Progenitor cell of endocrine pancreas (in vitro differentiated cells): ENCODE measurements at regions not wholly inside any gene's neighbourhood (a gene's known extent, or its start where the extent isn't known, plus 50 kb on each side); places are given as distances from the start of the nearest gene placed in this dataset.

Experiments
- DNase-seq: peaks from one replicate; pipeline ENCODE4 v3.0.0; 2021; ENCODE audit warnings: low spot score; ENCODE audit not compliant: unreplicated experiment
- H3K27ac Mint-ChIP-seq: 2 replicates; pipeline ENCODE4 v1.8.0; 2021; ENCODE audit warnings: mild to moderate bottlenecking, moderate library complexity, mixed read lengths
- H3K27me3 Mint-ChIP-seq: 2 replicates; pipeline ENCODE4 v1.8.0; 2021; ENCODE audit warnings: mixed read lengths
- H3K36me3 Mint-ChIP-seq: 2 replicates; pipeline ENCODE4 v1.8.0; 2022; ENCODE audit warnings: mixed read lengths; ENCODE audit not compliant: insufficient read depth
- H3K4me1 Mint-ChIP-seq: 2 replicates; pipeline ENCODE4 v1.8.0; 2021; ENCODE audit warnings: low read depth, mixed read lengths
- H3K4me3 Mint-ChIP-seq: 2 replicates; pipeline ENCODE4 v1.8.0; 2021; ENCODE audit warnings: low read depth, mild to moderate bottlenecking, moderate library complexity, mixed read lengths
- H3K9me3 Mint-ChIP-seq: 2 replicates; pipeline ENCODE4 v1.8.0; 2021; ENCODE audit warnings: low read depth, mixed read lengths
- CTCF ChIP-seq: fragments of 200-600 bp; sonication (generic); IDR thresholded peaks from one replicate; pipeline ENCODE4 v1.5.0; 2021; ENCODE audit warnings: antibody characterized with exemption, mild to moderate bottlenecking; ENCODE audit not compliant: unreplicated experiment

- Mint-ChIP-seq H3K4me1 (no peaks in the 10 kb centered on the region), H3K4me3 (no peak overlapping the region), H3K36me3 (no peaks in the 10 kb centered on the region), H3K27me3 (no peaks in the 10 kb centered on the region), H3K27ac (no peak overlapping the region), H3K9me3 (no peaks in the 10 kb centered on the region)
- no peak for DNase-seq
- TF ChIP-seq CTCF, result no peak
These were observed 351.8 kb downstream of the CASP12 start for GRCh38 chr11:104546501-104546900.

GRCh38 chr11:104541701-104542100 lies 356.6 kb downstream of the CASP12 start:
- Mint-ChIP-seq H3K27me3 (no peaks in the 10 kb centered on the region), H3K4me1 (no peaks in the 10 kb centered on the region), H3K27ac (no peak overlapping the region), H3K9me3 (no peaks in the 10 kb centered on the region), H3K36me3 (no peaks in the 10 kb centered on the region), H3K4me3 (no peak overlapping the region)
- DNase-seq, result no peak
- TF ChIP-seq CTCF, result no peak

- no peak overlapping the region for H3K4me3 Mint-ChIP-seq
- no peaks in the 10 kb centered on the region for H3K36me3 Mint-ChIP-seq
- no peaks in the 10 kb centered on the region for H3K4me1 Mint-ChIP-seq
- no peak for DNase-seq
- H3K27me3 Mint-ChIP-seq, result no peaks in the 10 kb centered on the region
- H3K27ac Mint-ChIP-seq, result no peak overlapping the region
- no peaks in the 10 kb centered on the region for H3K9me3 Mint-ChIP-seq
- TF ChIP-seq CTCF, result no peak
These were observed 359.9 kb downstream of the CASP12 start for GRCh38 chr11:104538313-104538712.

- H3K4me3 Mint-ChIP-seq, result no peak overlapping the region
- no peaks in the 10 kb centered on the region for H3K4me1 Mint-ChIP-seq
- no peaks in the 10 kb centered on the region for H3K36me3 Mint-ChIP-seq
- H3K27me3 Mint-ChIP-seq, result no peaks in the 10 kb centered on the region
- TF ChIP-seq CTCF, result no peak
- H3K9me3 Mint-ChIP-seq, result no peaks in the 10 kb centered on the region
- no peak for DNase-seq
- no peak overlapping the region for H3K27ac Mint-ChIP-seq
These were observed 364.0 kb downstream of the CASP12 start for GRCh38 chr11:104534278-104534677.

- no peak for TF ChIP-seq CTCF
- DNase-seq, result no peak
- Mint-ChIP-seq H3K27me3 (no peaks in the 10 kb centered on the region), H3K4me1 (no peaks in the 10 kb centered on the region), H3K27ac (no peak overlapping the region), H3K36me3 (no peaks in the 10 kb centered on the region), H3K4me3 (no peak overlapping the region), H3K9me3 (no peaks in the 10 kb centered on the region)
These were observed 366.4 kb downstream of the CASP12 start for GRCh38 chr11:104531894-104532293.

- DNase-seq, result no peak
- H3K27ac Mint-ChIP-seq, result no peak overlapping the region
- no peaks in the 10 kb centered on the region for H3K36me3 Mint-ChIP-seq
- H3K4me1 Mint-ChIP-seq, result no peaks in the 10 kb centered on the region
- no peak for TF ChIP-seq CTCF
- no peaks in the 10 kb centered on the region for H3K9me3 Mint-ChIP-seq
- H3K4me3 Mint-ChIP-seq, result no peak overlapping the region
- H3K27me3 Mint-ChIP-seq, result no peaks in the 10 kb centered on the region
These were observed 367.1 kb upstream of the PDGFD start for GRCh38 chr11:104531075-104531474.
